AG08395 (cell line): ENCODE measurements at regions not wholly inside any gene's neighbourhood (a gene's known extent, or its start where the extent isn't known, plus 50 kb on each side); places are given as distances from the start of the nearest gene placed in this dataset.

Experiments used
- DNase-seq: peaks from one replicate; pipeline ENCODE4 v3.0.0; 2012; ENCODE audit warnings: mixed read lengths, low spot score

- no peak for DNase-seq
These were observed 55.8 kb upstream of the CDH6 start for GRCh38 chr5:31137676-31138075.

- DNase-seq: no peak
These were observed 57.9 kb upstream of the CDH6 start for GRCh38 chr5:31135542-31135941.

- DNase-seq: peak; percentile 46
These were observed 60.0 kb upstream of the CDH6 start for GRCh38 chr5:31133488-31133887.

- DNase-seq: no peak
These were observed 62.0 kb upstream of the CDH6 start for GRCh38 chr5:31131381-31131891.

- no peak for DNase-seq
These were observed 62.8 kb upstream of the CDH6 start for GRCh38 chr5:31130676-31131075.

GRCh38 chr5:31124651-31125305, 68.7 kb upstream of the CDH6 start:
- DNase-seq: no peak

- no peak for DNase-seq
These were observed 69.5 kb upstream of the CDH6 start for GRCh38 chr5:31124026-31124425.

- no peak for DNase-seq
These were observed 70.2 kb upstream of the CDH6 start for GRCh38 chr5:31122998-31123951.

GRCh38 chr5:31121224-31121623, 72.3 kb upstream of the CDH6 start:
- no peak for DNase-seq

- no peak for DNase-seq
These were observed 72.9 kb upstream of the CDH6 start for GRCh38 chr5:31120642-31120948.

GRCh38 chr5:31119938-31120641, 73.4 kb upstream of the CDH6 start:
- peak; percentile 6 for DNase-seq

- DNase-seq: no peak
These were observed 76.9 kb upstream of the CDH6 start for GRCh38 chr5:31116466-31117031.

- DNase-seq: no peak
These were observed 78.7 kb upstream of the CDH6 start for GRCh38 chr5:31114817-31115216.

- no peak for DNase-seq
These were observed 79.7 kb upstream of the CDH6 start for GRCh38 chr5:31113666-31114350.

GRCh38 chr5:31113101-31113500, 80.4 kb upstream of the CDH6 start:
- DNase-seq: peak; percentile 40

GRCh38 chr5:31107091-31107518, 86.4 kb upstream of the CDH6 start:
- DNase-seq: peak; percentile 4

GRCh38 chr5:31106691-31107090, 86.8 kb upstream of the CDH6 start:
- DNase-seq: no peak

- DNase-seq: no peak
These were observed 87.2 kb upstream of the CDH6 start for GRCh38 chr5:31106278-31106677.

- DNase-seq: no peak
These were observed 88.7 kb upstream of the CDH6 start for GRCh38 chr5:31104775-31105174.

- no peak for DNase-seq
These were observed 92.6 kb upstream of the CDH6 start for GRCh38 chr5:31100781-31101310.

GRCh38 chr5:31100047-31100575, 93.4 kb upstream of the CDH6 start:
- no peak for DNase-seq
